HUES6 (cell line): ENCODE measurements at regions not wholly inside any gene's neighbourhood (a gene's known extent, or its start where the extent isn't known, plus 50 kb on each side); places are given as distances from the start of the nearest gene placed in this dataset.

ENCODE experiments used
- H3K27ac ChIP-seq: 2 replicates; pipeline ENCODE4 v1.7.0; 2013; ENCODE audit warnings: low read depth, mild to moderate bottlenecking, low read length, inconsistent platforms
- H3K27me3 ChIP-seq: 2 replicates; pipeline ENCODE4 v1.6.1; 2013; ENCODE audit warnings: low read length; ENCODE audit not compliant: control insufficient read depth, insufficient read depth
- H3K36me3 ChIP-seq: 2 replicates; pipeline ENCODE4 v1.6.1; 2013; ENCODE audit warnings: low read length; ENCODE audit not compliant: control insufficient read depth, insufficient read depth
- H3K4me1 ChIP-seq: 2 replicates; pipeline ENCODE4 v1.6.1; 2013; ENCODE audit warnings: low read length; ENCODE audit not compliant: control insufficient read depth, insufficient read depth
- H3K4me3 ChIP-seq: 2 replicates; pipeline ENCODE4 v1.5.1; 2013; ENCODE audit warnings: low read depth, low read length
- H3K9ac ChIP-seq: one replicate; pipeline ENCODE4 v1.6.1; 2013; ENCODE audit warnings: mild to moderate bottlenecking, low read length
- H3K9me3 ChIP-seq: 2 replicates; pipeline ENCODE4 v1.6.1; 2013; ENCODE audit warnings: low read depth, low read length; ENCODE audit not compliant: control insufficient read depth, insufficient read depth

DNA sequence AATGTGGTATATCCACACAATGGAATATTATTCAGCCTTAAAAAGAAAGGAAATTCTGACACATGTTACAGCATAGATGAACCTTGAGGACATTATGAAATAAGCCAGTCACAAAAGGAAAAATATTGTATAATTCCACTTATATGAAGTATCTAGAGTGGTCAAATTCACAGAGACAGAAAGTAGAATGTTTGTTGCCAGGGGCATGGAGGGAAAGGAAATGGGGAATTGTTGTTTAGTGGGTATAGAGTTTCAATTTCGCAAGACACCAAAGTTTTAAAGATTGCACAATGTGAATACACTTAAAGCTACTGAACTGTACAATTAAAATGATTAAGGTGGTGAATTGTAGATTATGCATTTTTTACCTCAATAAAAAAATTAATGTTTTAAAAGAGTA lies 92.9 kb downstream of the TXNL1 start:
- H3K27me3 ChIP-seq: no peaks in the 10 kb centered on the region
- H3K9ac ChIP-seq: no peak overlapping the region
- peaks cover 6% of the 10 kb centered on the region; the same call in 1 of the 2 replicates for H3K4me1 ChIP-seq
- no peaks in the 10 kb centered on the region for H3K36me3 ChIP-seq
- H3K4me3 ChIP-seq: no peak overlapping the region
- H3K27ac ChIP-seq: no peak overlapping the region
- H3K9me3 ChIP-seq: no peaks in the 10 kb centered on the region

DNA sequence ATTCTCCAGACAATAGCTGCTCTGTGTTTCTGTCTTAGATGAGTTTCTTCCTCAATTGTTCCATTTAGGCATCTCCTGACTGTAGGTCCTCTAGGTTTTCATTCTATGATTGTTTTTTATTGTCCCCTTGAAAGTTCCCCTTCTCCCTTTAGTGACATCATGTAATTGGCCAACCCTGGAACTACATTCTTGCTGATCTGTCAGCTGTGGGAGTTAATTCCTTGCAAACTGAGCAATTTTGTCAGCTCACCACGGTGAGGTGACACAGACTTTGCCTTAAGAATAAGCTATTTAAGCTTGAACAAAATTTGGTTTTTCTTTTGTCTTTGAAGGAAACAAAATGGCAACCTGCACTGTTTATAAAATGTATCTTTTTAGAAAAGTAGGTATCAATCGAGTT lies 95.9 kb downstream of the TXNL1 start:
- H3K27ac ChIP-seq: no peak overlapping the region
- no peak overlapping the region for H3K9ac ChIP-seq
- H3K9me3 ChIP-seq: no peaks in the 10 kb centered on the region
- H3K4me1 ChIP-seq: peaks cover 6% of the 10 kb centered on the region; the same call in 1 of the 2 replicates
- no peak overlapping the region for H3K4me3 ChIP-seq
- H3K36me3 ChIP-seq: no peaks in the 10 kb centered on the region
- no peaks in the 10 kb centered on the region for H3K27me3 ChIP-seq

DNA sequence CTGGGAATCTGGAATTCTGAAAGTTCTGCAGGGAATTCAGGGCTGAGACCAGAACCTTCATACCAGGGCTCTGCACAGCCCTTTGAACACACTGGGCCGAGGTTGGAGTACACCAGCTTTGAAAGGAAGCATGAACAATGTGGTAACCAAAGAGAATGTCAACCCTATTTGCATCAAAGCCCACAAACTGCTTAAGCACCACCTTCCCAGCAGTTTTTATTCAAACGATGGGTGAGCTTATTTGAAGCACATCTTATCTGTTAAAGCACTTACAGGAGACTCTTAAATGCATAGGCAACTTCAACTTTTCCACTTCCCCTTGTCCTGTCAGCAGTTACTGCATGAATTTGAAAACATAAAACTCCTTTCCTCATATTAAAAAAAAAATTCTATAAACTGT lies 96.6 kb downstream of the TXNL1 start:
- no peaks in the 10 kb centered on the region for H3K36me3 ChIP-seq
- H3K4me3 ChIP-seq: no peak overlapping the region
- H3K9me3 ChIP-seq: no peaks in the 10 kb centered on the region
- H3K27ac ChIP-seq: no peak overlapping the region
- no peak overlapping the region for H3K9ac ChIP-seq
- H3K27me3 ChIP-seq: no peaks in the 10 kb centered on the region
- H3K4me1 ChIP-seq: peaks cover 6% of the 10 kb centered on the region; the same call in 1 of the 2 replicates

DNA sequence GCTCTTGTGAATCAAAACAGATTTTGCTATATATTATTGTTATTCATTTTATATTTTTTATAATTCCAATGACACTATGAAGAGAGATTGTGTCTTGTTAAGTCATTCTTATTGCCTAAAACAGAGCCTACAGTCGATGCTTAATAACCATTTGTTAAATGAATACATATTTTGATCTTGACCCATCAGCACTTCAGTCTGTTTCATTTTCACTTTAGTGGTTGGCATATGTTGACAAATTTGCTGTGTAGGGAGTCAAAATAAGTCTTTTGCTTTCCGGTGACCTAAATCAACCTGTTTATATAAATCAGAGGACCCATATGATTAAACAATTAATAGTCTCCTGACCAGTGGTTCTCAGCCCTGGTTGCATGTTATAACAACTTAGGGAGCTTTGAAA lies 97.1 kb downstream of the TXNL1 start:
- Histone ChIP-seq H3K27ac (no peak overlapping the region), H3K9me3 (no peaks in the 10 kb centered on the region), H3K9ac (no peak overlapping the region), H3K36me3 (no peaks in the 10 kb centered on the region), H3K4me3 (no peak overlapping the region), H3K4me1 (peaks cover 6% of the 10 kb centered on the region; the same call in 1 of the 2 replicates), H3K27me3 (no peaks in the 10 kb centered on the region)

DNA sequence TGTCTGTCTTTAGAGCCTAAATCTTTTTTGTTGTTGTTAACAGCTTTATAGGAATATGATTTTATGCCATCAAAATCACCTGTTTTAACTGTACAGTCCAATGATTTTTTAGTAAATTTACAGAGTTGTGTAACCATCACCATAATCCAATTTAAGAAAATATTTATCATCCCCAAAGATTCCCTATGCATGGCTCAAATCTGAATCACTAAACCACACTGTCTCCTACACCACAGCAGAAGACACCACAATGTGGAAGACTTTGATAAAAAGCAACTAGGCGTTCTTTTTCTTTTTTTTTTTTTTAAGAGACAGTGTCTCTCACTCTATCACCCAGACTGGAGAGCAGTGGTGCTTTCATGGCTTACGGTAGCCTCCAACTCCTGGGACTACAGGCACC lies 99.6 kb downstream of the TXNL1 start:
- Histone ChIP-seq H3K9me3 (no peaks in the 10 kb centered on the region), H3K36me3 (no peaks in the 10 kb centered on the region), H3K4me1 (peaks cover 6% of the 10 kb centered on the region; the same call in 1 of the 2 replicates), H3K27ac (no peak overlapping the region), H3K27me3 (no peaks in the 10 kb centered on the region), H3K4me3 (no peak overlapping the region), H3K9ac (no peak overlapping the region)

DNA sequence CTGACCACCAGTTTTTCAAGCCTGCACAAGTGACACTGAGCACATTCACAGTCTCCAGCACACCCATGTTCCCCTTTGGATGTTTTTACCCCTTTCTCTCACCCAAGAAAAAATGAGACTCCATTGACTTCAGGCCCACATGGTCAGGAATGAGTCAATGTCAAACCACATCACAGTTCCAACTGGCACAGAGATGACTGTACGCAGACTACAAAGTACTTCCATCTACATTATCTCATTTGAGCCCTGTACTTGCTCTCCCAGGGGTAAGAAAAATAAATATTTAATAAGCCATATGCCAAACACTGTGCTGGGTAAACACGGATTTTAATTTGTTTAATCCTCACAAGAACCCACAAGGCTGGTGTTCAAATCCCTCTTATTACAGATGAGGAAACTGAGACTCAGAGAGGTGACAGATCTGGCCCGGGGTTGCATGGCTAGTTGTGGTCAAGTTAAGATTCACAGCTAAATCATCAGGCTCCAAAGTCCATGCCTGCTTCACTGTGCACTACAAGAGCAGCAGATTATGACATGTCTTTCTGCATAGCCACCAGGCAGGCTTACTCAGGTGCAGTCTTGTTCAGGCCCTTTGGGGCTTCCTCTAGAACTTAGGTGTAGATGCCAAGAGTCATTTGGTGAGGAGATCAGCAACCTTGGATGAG lies 106.1 kb downstream of the TXNL1 start:
- Histone ChIP-seq H3K9ac (no peak overlapping the region), H3K4me3 (no peak overlapping the region), H3K27me3 (no peaks in the 10 kb centered on the region), H3K36me3 (no peaks in the 10 kb centered on the region), H3K27ac (no peak overlapping the region), H3K9me3 (no peaks in the 10 kb centered on the region), H3K4me1 (no peaks in the 10 kb centered on the region)

DNA sequence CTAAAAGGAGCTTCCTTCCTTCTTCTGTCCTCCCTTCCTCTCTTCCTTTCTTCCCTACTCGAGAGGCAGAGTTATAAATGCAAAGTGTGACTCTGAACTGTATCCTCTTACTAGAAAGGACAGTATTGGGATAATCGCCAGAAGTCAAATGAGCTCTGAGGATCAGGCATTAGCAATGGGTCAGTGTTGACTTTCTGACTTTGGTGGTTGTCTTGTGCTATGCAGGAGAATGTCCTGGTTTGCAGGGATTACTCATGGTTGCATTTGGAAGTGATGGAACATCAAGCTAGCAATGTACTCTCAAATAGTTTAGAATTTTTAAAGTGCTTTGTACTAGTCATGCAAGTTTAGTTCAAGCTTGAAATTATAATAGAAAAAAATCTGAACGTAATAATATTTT lies 115.6 kb downstream of the TXNL1 start:
- H3K27ac ChIP-seq: no peak overlapping the region
- H3K9ac ChIP-seq: no peak overlapping the region
- H3K27me3 ChIP-seq: no peaks in the 10 kb centered on the region
- H3K4me3 ChIP-seq: no peak overlapping the region
- H3K4me1 ChIP-seq: peaks cover 5% of the 10 kb centered on the region; the same call in 1 of the 2 replicates
- H3K36me3 ChIP-seq: no peaks in the 10 kb centered on the region
- peaks cover 19% of the 10 kb centered on the region for H3K9me3 ChIP-seq

DNA sequence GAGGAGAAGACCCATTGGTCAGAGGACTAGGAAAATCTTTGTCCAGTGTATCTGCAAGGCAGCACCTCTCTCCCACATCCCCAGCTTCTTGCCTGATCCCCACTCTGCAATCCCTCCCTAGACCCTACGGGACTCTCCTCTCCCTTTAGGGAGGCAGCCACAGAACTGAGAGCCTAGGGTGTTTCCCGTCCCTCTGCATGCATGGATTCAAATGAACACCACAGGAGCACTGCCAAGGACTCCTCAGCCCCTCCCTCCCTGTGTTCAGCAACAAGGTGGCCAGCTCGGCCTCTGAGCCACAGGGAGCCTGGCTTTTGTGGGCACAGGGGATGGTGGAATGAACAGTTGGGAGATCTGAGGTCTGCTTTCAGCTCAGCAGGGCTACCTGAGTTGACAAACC lies 117.1 kb downstream of the TXNL1 start:
- Histone ChIP-seq H3K27me3 (no peaks in the 10 kb centered on the region), H3K4me1 (peaks cover 5% of the 10 kb centered on the region; the same call in 1 of the 2 replicates), H3K4me3 (no peak overlapping the region), H3K27ac (no peak overlapping the region), H3K36me3 (no peaks in the 10 kb centered on the region), H3K9ac (no peak overlapping the region), H3K9me3 (peaks cover 19% of the 10 kb centered on the region)

DNA sequence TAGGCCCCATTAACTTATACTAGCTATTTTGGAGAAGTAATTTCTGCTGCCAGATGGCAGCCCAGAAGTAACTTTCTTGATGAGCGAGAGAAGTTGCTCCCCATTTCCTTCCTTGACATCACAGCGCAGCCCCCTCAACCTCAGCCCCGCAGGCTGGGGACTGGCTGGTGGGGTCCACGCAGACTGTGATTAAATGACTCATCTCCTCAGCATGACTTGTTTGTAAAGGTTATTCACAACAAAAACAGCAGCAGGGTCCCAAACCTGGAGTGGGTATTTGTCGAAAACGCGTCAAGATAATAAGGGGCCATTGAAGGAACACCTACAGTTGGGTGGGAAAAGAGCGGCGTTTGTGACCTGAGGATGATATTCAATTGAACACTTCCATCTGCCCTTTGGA lies 120.6 kb downstream of the TXNL1 start:
- no peak overlapping the region for H3K9ac ChIP-seq
- no peak overlapping the region for H3K4me3 ChIP-seq
- peaks cover 5% of the 10 kb centered on the region; the same call in 1 of the 2 replicates for H3K4me1 ChIP-seq
- H3K36me3 ChIP-seq: no peaks in the 10 kb centered on the region
- H3K27me3 ChIP-seq: no peaks in the 10 kb centered on the region
- no peak overlapping the region for H3K27ac ChIP-seq
- no peaks in the 10 kb centered on the region for H3K9me3 ChIP-seq

DNA sequence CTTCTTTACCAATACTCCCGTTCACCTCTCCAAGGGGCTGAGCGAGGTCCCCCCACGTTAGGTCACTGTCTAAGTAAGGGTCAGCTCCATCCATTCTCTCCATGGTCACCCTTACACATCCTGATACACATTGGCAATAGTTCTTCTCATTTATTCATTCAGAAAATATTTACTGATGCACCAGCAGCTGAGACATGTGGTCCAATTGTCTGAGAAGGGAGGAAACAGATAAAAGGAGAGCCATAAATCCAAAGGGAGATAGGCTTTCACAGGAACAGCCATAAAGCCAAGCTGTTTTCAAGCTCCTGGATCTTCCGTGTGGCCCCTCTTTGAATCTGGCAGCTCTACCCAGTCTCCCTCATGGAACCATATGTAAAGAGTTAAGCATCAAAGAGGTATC lies 121.2 kb downstream of the TXNL1 start:
- H3K9ac ChIP-seq: no peak overlapping the region
- H3K27me3 ChIP-seq: no peaks in the 10 kb centered on the region
- no peak overlapping the region for H3K27ac ChIP-seq
- H3K9me3 ChIP-seq: no peaks in the 10 kb centered on the region
- no peak overlapping the region for H3K4me3 ChIP-seq
- H3K4me1 ChIP-seq: peaks cover 5% of the 10 kb centered on the region; the same call in 1 of the 2 replicates
- H3K36me3 ChIP-seq: no peaks in the 10 kb centered on the region

DNA sequence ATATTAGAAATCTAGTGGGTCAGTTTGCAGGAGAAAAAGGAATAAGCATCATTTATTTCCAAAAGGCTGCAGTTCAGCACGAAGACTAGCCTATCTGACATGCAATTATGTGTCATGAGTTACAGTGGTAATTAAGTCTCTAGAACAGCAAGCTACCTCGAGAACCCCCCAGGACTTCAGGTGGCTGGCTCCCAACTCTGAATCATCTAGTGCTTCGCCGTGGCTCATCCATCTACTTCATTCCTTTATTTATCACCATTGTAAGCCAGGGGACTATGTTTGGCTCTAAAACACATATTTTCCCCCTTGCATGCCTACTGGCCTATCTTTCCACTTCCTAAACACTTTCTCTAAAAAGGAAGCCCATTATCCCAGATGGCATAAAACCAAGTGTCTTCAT lies 121.6 kb downstream of the TXNL1 start:
- Histone ChIP-seq H3K27me3 (no peaks in the 10 kb centered on the region), H3K4me1 (peaks cover 5% of the 10 kb centered on the region; the same call in 1 of the 2 replicates), H3K36me3 (no peaks in the 10 kb centered on the region), H3K4me3 (no peak overlapping the region), H3K9me3 (no peaks in the 10 kb centered on the region), H3K9ac (no peak overlapping the region), H3K27ac (no peak overlapping the region)
